Loucy (cell line): ENCODE measurements at regions not wholly inside any gene's neighbourhood (a gene's known extent, or its start where the extent isn't known, plus 50 kb on each side); places are given as distances from the start of the nearest gene placed in this dataset.

Source experiments
- H2AFZ ChIP-seq: fragments of 200-600 bp; sonication (generic); 2 replicates; pipeline ENCODE4 v1.6.0; 2016; ENCODE audit warnings: antibody characterized with exemption, mild to moderate bottlenecking, low read length, moderate library complexity
- H3F3A ChIP-seq: fragments of 200-600 bp; 2 replicates; pipeline ENCODE4 v1.6.0; 2016; ENCODE audit warnings: antibody characterized with exemption, low read depth, mild to moderate bottlenecking
- H3K27me3 ChIP-seq: fragments of 200-600 bp; sonication (generic); 2 replicates; pipeline ENCODE4 v1.6.1; 2014; ENCODE audit warnings: low read length, mild to moderate bottlenecking; ENCODE audit not compliant: insufficient read depth, poor library complexity, severe bottlenecking
- H3K36me3 ChIP-seq: fragments of 200-600 bp; sonication (generic); 2 replicates; pipeline ENCODE4 v1.6.1; 2016; ENCODE audit warnings: low read length; ENCODE audit not compliant: insufficient read depth
- H3K4me1 ChIP-seq: fragments of 200-600 bp; sonication (generic); 2 replicates; pipeline ENCODE4 v1.5.1; 2014; ENCODE audit warnings: low read length, mild to moderate bottlenecking; ENCODE audit not compliant: insufficient read depth, poor library complexity, severe bottlenecking
- H3K4me2 ChIP-seq: fragments of 200-600 bp; sonication (generic); 2 replicates; pipeline ENCODE4 v1.6.0; 2014; ENCODE audit warnings: antibody characterized with exemption, low read length, low read depth, mild to moderate bottlenecking; ENCODE audit not compliant: poor library complexity, severe bottlenecking
- H3K4me3 ChIP-seq: fragments of 200-600 bp; sonication (generic); 2 replicates; pipeline ENCODE4 v1.5.1; 2014; ENCODE audit warnings: low read length, mild to moderate bottlenecking, mixed read lengths; ENCODE audit not compliant: poor library complexity, severe bottlenecking
- H3K79me2 ChIP-seq: fragments of 200-600 bp; sonication (generic); 2 replicates; pipeline ENCODE4 v1.6.1; 2014; ENCODE audit warnings: low read length; ENCODE audit not compliant: insufficient read depth
- H3K9ac ChIP-seq: fragments of 200-600 bp; sonication (generic); 2 replicates; pipeline ENCODE4 v1.6.0; 2014; ENCODE audit warnings: mild to moderate bottlenecking, low read depth, low read length, moderate library complexity; ENCODE audit not compliant: poor library complexity, severe bottlenecking
- H3K9me2 ChIP-seq: fragments of 200-600 bp; sonication (generic); replicated peaks from 2 replicates; pipeline ENCODE4 v1.6.1; 2016; ENCODE audit warnings: low read depth, low read length, mixed read lengths
- H3K9me3 ChIP-seq: fragments of 200-600 bp; sonication (generic); 2 replicates; pipeline ENCODE4 v1.6.1; 2014; ENCODE audit warnings: mild to moderate bottlenecking, antibody characterized with exemption, low read length, low read depth; ENCODE audit not compliant: insufficient read depth
- H4K20me1 ChIP-seq: fragments of 200-600 bp; sonication (generic); 2 replicates; pipeline ENCODE4 v1.6.0; 2014; ENCODE audit warnings: antibody characterized with exemption, low read length, mild to moderate bottlenecking; ENCODE audit not compliant: insufficient read depth, poor library complexity, severe bottlenecking
- CTCF ChIP-seq: fragments of 200-600 bp; sonication (generic); conservative IDR thresholded peaks from 2 replicates; pipeline ENCODE4 v1.5.1; 2014; ENCODE audit warnings: mild to moderate bottlenecking, antibody characterized with exemption, low read length
- EZH2phosphoT487 ChIP-seq: fragments of 200-600 bp; IDR thresholded peaks from 2 replicates; pipeline ENCODE4 v1.6.1; 2018; ENCODE audit warnings: antibody characterized with exemption, mild to moderate bottlenecking, moderate library complexity, borderline replicate concordance

GRCh38 chr2:102091121-102091520, 51.4 kb upstream of the IL1R1 start:
- Histone ChIP-seq H3K9me2 (no peaks in the 10 kb centered on the region), H2AFZ (no peak overlapping the region), H3K27me3 (no peaks in the 10 kb centered on the region), H4K20me1 (no peaks in the 10 kb centered on the region), H3K9me3 (no peaks in the 10 kb centered on the region), H3K4me2 (no peak overlapping the region), H3K4me1 (no peaks in the 10 kb centered on the region), H3K9ac (no peak overlapping the region), H3K79me2 (no peaks in the 10 kb centered on the region), H3F3A (no peaks in the 10 kb centered on the region), H3K4me3 (no peak overlapping the region), H3K36me3 (no peaks in the 10 kb centered on the region)
- TF ChIP-seq EZH2phosphoT487 = no peak
- TF ChIP-seq CTCF = no peak

- H3K9ac ChIP-seq = no peak overlapping the region
- H3F3A ChIP-seq = no peaks in the 10 kb centered on the region
- no peaks in the 10 kb centered on the region for H3K27me3 ChIP-seq
- no peaks in the 10 kb centered on the region for H4K20me1 ChIP-seq
- no peaks in the 10 kb centered on the region for H3K79me2 ChIP-seq
- H3K4me3 ChIP-seq = no peak overlapping the region
- TF ChIP-seq CTCF (no peak), EZH2phosphoT487 (no peak)
- H3K36me3 ChIP-seq = no peaks in the 10 kb centered on the region
- H3K4me2 ChIP-seq = no peak overlapping the region
- no peaks in the 10 kb centered on the region for H3K9me2 ChIP-seq
- no peak overlapping the region for H2AFZ ChIP-seq
- no peaks in the 10 kb centered on the region for H3K4me1 ChIP-seq
- no peaks in the 10 kb centered on the region for H3K9me3 ChIP-seq
Measured at GRCh38 chr2:102091908-102092307, 50.6 kb upstream of the IL1R1 start.

- H3K27me3 ChIP-seq = no peaks in the 10 kb centered on the region
- no peaks in the 10 kb centered on the region for H3K9me3 ChIP-seq
- no peaks in the 10 kb centered on the region for H3K4me1 ChIP-seq
- TF ChIP-seq EZH2phosphoT487 (no peak), CTCF (no peak)
- no peaks in the 10 kb centered on the region for H3K36me3 ChIP-seq
- no peak overlapping the region for H3K4me2 ChIP-seq
- no peaks in the 10 kb centered on the region for H3F3A ChIP-seq
- no peak overlapping the region for H3K9ac ChIP-seq
- H2AFZ ChIP-seq = no peak overlapping the region
- H3K9me2 ChIP-seq = no peaks in the 10 kb centered on the region
- no peak overlapping the region for H3K4me3 ChIP-seq
- H4K20me1 ChIP-seq = no peaks in the 10 kb centered on the region
- H3K79me2 ChIP-seq = no peaks in the 10 kb centered on the region
Measured at GRCh38 chr2:102092535-102092934, 50.0 kb upstream of the IL1R1 start.
